H1 (cell line): ENCODE measurements at regions not wholly inside any gene's neighbourhood (a gene's known extent, or its start where the extent isn't known, plus 50 kb on each side); places are given as distances from the start of the nearest gene placed in this dataset.

ENCODE experiments used
- CTCF ChIA-PET: fragments of 300-600 bp; sonication (Branson Sonifier 250); formaldehyde crosslinking; loops from one replicate; lab custom pipeline; 2021; ENCODE audit not compliant: partially characterized antibody; lab: Charles Lee
- POLR2A ChIA-PET: fragments of 300-600 bp; sonication (Branson Sonifier 250); formaldehyde crosslinking; loops from one replicate; lab custom pipeline; 2021; ENCODE audit warnings: inconsistent platforms; ENCODE audit not compliant: partially characterized antibody; lab: Charles Lee
- DNase-seq, 2 experiments: peaks; one replicate each; pipeline versions ENCODE4 v3.0.0 to v3.0.0-alpha.2; 2010 to 2022; ENCODE audit warnings: low spot score in 2 of 2, low read depth in 1 of 2, mixed read lengths in 1 of 2
- FAIRE-seq: peaks from 2 replicates; lab custom pipeline; 2011; peaks lifted over from hg19 to GRCh38; lab: Jason Lieb, UNC
- H2AFZ ChIP-seq: 2 replicates; pipeline ENCODE4 v1.8.1; 2012; ENCODE audit warnings: low read length, inconsistent platforms
- H2AK5ac ChIP-seq: 2 replicates; pipeline ENCODE4 v1.6.1; 2013; ENCODE audit warnings: low read depth, low read length
- H2BK120ac ChIP-seq: replicated peaks from 2 replicates; pipeline ENCODE3; 2013; ENCODE audit warnings: low read depth, low read length, inconsistent platforms
- H2BK12ac ChIP-seq: 2 replicates; pipeline ENCODE4 v1.6.1; 2013; ENCODE audit warnings: low read depth, low read length
- H2BK15ac ChIP-seq: 2 replicates; pipeline ENCODE4 v1.6.1; 2013; ENCODE audit warnings: low read length
- H2BK20ac ChIP-seq: 2 replicates; pipeline ENCODE4 v1.6.1; 2013; ENCODE audit warnings: low read length
- H2BK5ac ChIP-seq: 2 replicates; pipeline ENCODE4 v1.6.1; 2013; ENCODE audit warnings: low read depth, low read length
- H3K14ac ChIP-seq: 2 replicates; pipeline ENCODE4 v1.6.1; 2013; ENCODE audit warnings: inconsistent platforms; ENCODE audit not compliant: insufficient read length
- H3K18ac ChIP-seq: 2 replicates; pipeline ENCODE4 v1.6.1; 2013; ENCODE audit warnings: low read length; ENCODE audit errors: extremely low read depth
- H3K23ac ChIP-seq: 2 replicates; pipeline ENCODE4 v1.6.1; 2013; ENCODE audit warnings: inconsistent platforms; ENCODE audit not compliant: insufficient read length
- H3K23me2 ChIP-seq: 2 replicates; pipeline ENCODE4 v1.6.1; 2013; ENCODE audit warnings: low read depth, low read length
- H3K27ac ChIP-seq: 2 replicates; pipeline ENCODE4 v1.6.1; 2011; ENCODE audit warnings: low read depth, low read length, inconsistent platforms
- H3K27me3 ChIP-seq, 4 experiments: replicated peaks in 1 of 4; 1 replicate in 1 of 4; 2 replicates in 3 of 4; pipeline versions ENCODE4 v1.6.1 to v1.8.1; 2011 to 2013; ENCODE audit warnings: low read length in 3 of 4, mild to moderate bottlenecking in 3 of 4, inconsistent platforms in 2 of 4, mixed read lengths in 2 of 4, moderate library complexity in 1 of 4; ENCODE audit not compliant: control insufficient read depth in 3 of 4, insufficient read depth in 3 of 4; ENCODE audit errors: extremely low read depth in 1 of 4
- H3K36me3 ChIP-seq, 4 experiments: 2 replicates each; pipeline versions ENCODE4 v1.6.1 to v1.8.1; 2011 to 2013; ENCODE audit warnings: mild to moderate bottlenecking in 4 of 4, low read length in 3 of 4, moderate library complexity in 2 of 4, control low read depth in 1 of 4, inconsistent platforms in 1 of 4; ENCODE audit not compliant: insufficient read depth in 4 of 4, control insufficient read depth in 2 of 4
- H3K4ac ChIP-seq: replicated peaks from 2 replicates; pipeline ENCODE3; 2013; ENCODE audit warnings: low read length, low read depth, mixed read lengths, inconsistent platforms; ENCODE audit not compliant: insufficient read length
- H3K4me1 ChIP-seq, 4 experiments: replicated peaks in 1 of 4; 1 replicate in 1 of 4; 2 replicates in 3 of 4; pipeline versions ENCODE4 v1.6.1 to v1.8.1; 2011 to 2013; ENCODE audit warnings: low read length in 3 of 4, inconsistent platforms in 2 of 4, mixed read lengths in 1 of 4; ENCODE audit not compliant: insufficient read depth in 4 of 4, control insufficient read depth in 3 of 4
- H3K4me2 ChIP-seq, 2 experiments: 2 replicates each; pipeline versions ENCODE4 v1.6.1 to v1.8.1; 2011 to 2013; ENCODE audit warnings: low read depth in 2 of 2, low read length in 2 of 2, control low read depth in 1 of 2, inconsistent platforms in 1 of 2, mild to moderate bottlenecking in 1 of 2; ENCODE audit not compliant: insufficient read depth in 1 of 2
- H3K4me3 ChIP-seq, 4 experiments: fragments of 200-600, 300-600 bp in 1 of 4; sonication (generic), shearing (Covaris generic), sonication (Bioruptor Twin) in 1 of 4; 2 replicates each; pipeline versions ENCODE4 v1.5.1 to v1.8.1; 2011 to 2016; ENCODE audit warnings: low read length in 4 of 4, low read depth in 3 of 4, control low read depth in 2 of 4, inconsistent platforms in 2 of 4, mild to moderate bottlenecking in 2 of 4, mixed read lengths in 1 of 4, moderate library complexity in 1 of 4; ENCODE audit not compliant: insufficient read depth in 2 of 4; ENCODE audit errors: extremely low read depth in 1 of 4
- H3K56ac ChIP-seq: replicated peaks from 2 replicates; pipeline ENCODE3; 2013; ENCODE audit warnings: low read depth, mild to moderate bottlenecking, mixed read lengths, low read length, inconsistent platforms; ENCODE audit not compliant: insufficient read length
- H3K79me1 ChIP-seq: 2 replicates; pipeline ENCODE4 v1.6.1; 2013; ENCODE audit warnings: low read depth, low read length, control low read depth
- H3K79me2 ChIP-seq, 2 experiments: 2 replicates each; pipeline versions ENCODE4 v1.6.1 to v1.8.1; 2012 to 2013; ENCODE audit warnings: low read length in 2 of 2, mild to moderate bottlenecking in 2 of 2, inconsistent platforms in 1 of 2; ENCODE audit not compliant: insufficient read depth in 2 of 2, control insufficient read depth in 1 of 2
- H3K9ac ChIP-seq, 4 experiments: replicated peaks in 1 of 4; 1 replicate in 1 of 4; 2 replicates in 3 of 4; pipeline versions ENCODE4 v1.6.1 to v1.8.1; 2011 to 2013; ENCODE audit warnings: low read depth in 3 of 4, low read length in 3 of 4, control low read depth in 2 of 4, mild to moderate bottlenecking in 2 of 4, moderate library complexity in 2 of 4, inconsistent platforms in 1 of 4; ENCODE audit errors: extremely low read depth in 1 of 4
- H3K9me3 ChIP-seq, 2 experiments: 2 replicates each; pipeline versions ENCODE4 v1.6.1 to v1.8.1; 2012 to 2013; ENCODE audit warnings: mild to moderate bottlenecking in 2 of 2, moderate library complexity in 2 of 2, control low read depth in 1 of 2, inconsistent platforms in 1 of 2, low read depth in 1 of 2, low read length in 1 of 2, mixed read lengths in 1 of 2; ENCODE audit not compliant: insufficient read depth in 2 of 2
- H4K20me1 ChIP-seq, 2 experiments: replicated peaks in 1 of 2; 2 replicates each; pipeline versions ENCODE3 to v1.8.1; 2011 to 2013; ENCODE audit warnings: inconsistent platforms in 2 of 2, low read length in 2 of 2, mild to moderate bottlenecking in 1 of 2; ENCODE audit not compliant: insufficient read depth in 2 of 2, control insufficient read depth in 1 of 2
- H4K5ac ChIP-seq: 2 replicates; pipeline ENCODE4 v1.6.1; 2013; ENCODE audit warnings: low read length, low read depth, mixed read lengths, inconsistent platforms; ENCODE audit not compliant: insufficient read length
- H4K8ac ChIP-seq: 2 replicates; pipeline ENCODE4 v1.8.0; 2013; ENCODE audit warnings: mild to moderate bottlenecking, moderate library complexity, low read length, inconsistent platforms; ENCODE audit not compliant: insufficient read depth; ENCODE audit errors: extremely low read depth
- H4K91ac ChIP-seq: replicated peaks from 2 replicates; pipeline ENCODE3; 2013; ENCODE audit warnings: low read length, mixed read lengths, inconsistent platforms; ENCODE audit not compliant: insufficient read length
- BRCA1 ChIP-seq: IDR thresholded peaks from 2 replicates; pipeline ENCODE4 v1.6.1; 2012; ENCODE audit warnings: low read depth, low read length, improper control_type of control experiment
- CHD2 ChIP-seq: IDR thresholded peaks from 2 replicates; pipeline ENCODE4 v1.6.1; 2012; ENCODE audit warnings: low read length, improper control_type of control experiment
- EP300 ChIP-seq, 2 experiments: IDR thresholded peaks; 1 replicate in 1 of 2; 2 replicates in 1 of 2; pipeline ENCODE4 v1.6.1; 2011 to 2012; ENCODE audit warnings: low read depth in 2 of 2, low read length in 2 of 2, mild to moderate bottlenecking in 2 of 2, borderline replicate concordance in 1 of 2, inconsistent platforms in 1 of 2, moderate library complexity in 1 of 2
- PHF8 ChIP-seq: fragments of 200-600 bp; sonication (generic); conservative IDR thresholded peaks from 2 replicates; pipeline ENCODE4 v1.7.1; 2012; ENCODE audit warnings: low read depth, mild to moderate bottlenecking, inconsistent platforms, low read length, moderate library complexity
- WGBS, 2 experiments: shearing (Covaris generic) in 1 of 2; methylation state at CpG; one replicate each; pipeline versions ENCODE4 v1.1.6 to v1.1.7; 2013 to 2015; ENCODE audit warnings: low lambda C conversion rate in 2 of 2, mixed read lengths in 2 of 2, inconsistent platforms in 1 of 2, low coverage in 1 of 2, missing lambda C conversion rate in 1 of 2; ENCODE audit not compliant: insufficient replicate concordance in 2 of 2, insufficient coverage in 1 of 2, insufficient read length in 1 of 2; ENCODE audit errors: extremely low coverage in 1 of 2, missing lambda C conversion rate in 1 of 2; 5-methylcytosine and 5-hydroxymethylcytosine counted together

DNA sequence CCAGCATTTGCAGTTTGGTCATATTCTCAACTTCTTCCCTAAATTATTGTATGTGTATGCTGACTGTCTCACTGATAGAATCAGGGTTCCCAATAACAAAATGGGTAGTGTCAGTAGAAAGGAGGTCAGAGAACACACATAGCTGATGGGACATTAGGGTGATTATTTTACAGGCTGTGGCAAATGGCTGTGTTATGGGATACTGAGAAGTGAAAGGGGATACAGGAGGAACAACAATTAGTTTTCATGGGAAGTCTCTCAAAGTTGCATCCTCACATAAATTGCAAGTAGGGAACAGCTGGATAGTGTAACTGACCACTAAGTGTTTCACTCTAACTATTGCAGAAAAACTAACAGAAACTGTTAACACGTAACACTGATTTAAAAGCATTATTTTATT, 1199.3 kb downstream of the PCDH17 start:
- H3K4me1 ChIP-seq, result no peaks in the 10 kb centered on the region
- no peaks in the 10 kb centered on the region for H3K27me3 ChIP-seq
- H2BK12ac ChIP-seq, result no peak overlapping the region
- H3K4me2 ChIP-seq, result no peak overlapping the region
- no peak overlapping the region for H2BK120ac ChIP-seq
- no peaks in the 10 kb centered on the region for H3K36me3 ChIP-seq
- ChIA-PET POLR2A (no interaction called here), CTCF (interaction anchor here (0.7 kb wide), 1 partner anchor 17 kb away, joined by 3 read pairs; no protein-coding TSS in a partner anchor)
- no peak overlapping the region for H3K4me3 ChIP-seq
- H2AK5ac ChIP-seq, result no peak overlapping the region
- H3K27ac ChIP-seq, result no peak overlapping the region
- H4K5ac ChIP-seq, result no peak overlapping the region
- no peak overlapping the region for H3K9ac ChIP-seq
- no peaks in the 10 kb centered on the region for H3K79me1 ChIP-seq
- H3K56ac ChIP-seq, result no peak overlapping the region
- H3K9me3 ChIP-seq, result no peaks in the 10 kb centered on the region
- no peak overlapping the region for H3K14ac ChIP-seq
- FAIRE-seq (no peak), DNase-seq (no peak)
- no peak overlapping the region for H2BK5ac ChIP-seq
- H2BK15ac ChIP-seq, result no peak overlapping the region
- H2AFZ ChIP-seq, result no peak overlapping the region
- H4K8ac ChIP-seq, result no peak overlapping the region
- no peak overlapping the region for H3K4ac ChIP-seq
- no peak overlapping the region for H3K23ac ChIP-seq
- no peak overlapping the region for H3K18ac ChIP-seq
- 95% methylated on average over 1 of the region's 1 CpG; no CpG with 5 or more reads in 1 of the 2 experiments for WGBS, 2 experiments
- no peaks in the 10 kb centered on the region for H3K79me2 ChIP-seq
- no peaks in the 10 kb centered on the region for H4K20me1 ChIP-seq
- no peak overlapping the region for H2BK20ac ChIP-seq
- no peaks in the 10 kb centered on the region for H3K23me2 ChIP-seq
- no peak overlapping the region for H4K91ac ChIP-seq
- TF ChIP-seq CHD2 (no peak), PHF8 (no peak), BRCA1 (no peak), EP300 (IDR thresholded peaks at IDR 0.05; ENCODE audit: borderline replicate concordance in 1 of 2, low read depth in 2 of 2, low read length in 2 of 2) (no peak)
